ENCODE measurements at regions not wholly inside any gene's neighbourhood (a gene's known extent, or its start where the extent isn't known, plus 50 kb on each side); places are given as distances from the start of the nearest gene placed in this dataset.

- TF ChIP-seq POLR2AphosphoS5 (IDR thresholded peaks at IDR 0.05) = no peak
- TF ChIP-seq CTCF (IDR thresholded peaks at IDR 0.05) = no peak
Observed at GRCh38 chr15:95227235-95227634, 995.9 kb downstream of the MCTP2 start.

Measured in suprapubic skin (tissue), 3 donors.